ENCODE measurements at regions not wholly inside any gene's neighbourhood (a gene's known extent, or its start where the extent isn't known, plus 50 kb on each side); places are given as distances from the start of the nearest gene placed in this dataset.

DNA sequence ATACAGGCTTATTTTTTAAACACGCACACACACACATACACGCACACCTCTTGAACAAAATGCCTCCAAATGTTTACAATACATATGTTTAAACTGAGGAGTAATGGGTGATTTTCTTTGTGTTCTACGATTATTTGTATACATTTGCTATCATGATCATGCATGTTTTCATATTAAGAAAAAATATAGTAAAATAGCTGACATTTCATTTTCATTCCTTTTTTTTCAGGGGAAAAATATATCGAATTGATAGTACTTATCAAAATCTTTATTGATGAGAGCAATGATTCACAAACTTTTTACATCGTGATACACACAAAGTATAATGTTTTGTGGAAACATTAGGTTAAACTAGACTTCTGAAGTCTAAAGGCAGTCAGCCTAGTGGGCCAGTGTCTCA lies 618.9 kb downstream of the TECRL start:
- Histone ChIP-seq H3K4me1 (ENCODE audit: insufficient read depth) (no peaks in the 10 kb centered on the region), H3K4me2 (no peak overlapping the region), H3K27ac (no peak overlapping the region), H3K9me3 (ENCODE audit: low read depth) (no peaks in the 10 kb centered on the region), H3K27me3 (no peaks in the 10 kb centered on the region), H2AFZ (no peak overlapping the region), H3K9me2 (replicated peaks; ENCODE audit: insufficient read depth) (no peaks in the 10 kb centered on the region), H3K4me3 (no peak overlapping the region), H4K20me1 (ENCODE audit: insufficient read depth, poor library complexity, severe bottlenecking) (no peaks in the 10 kb centered on the region), H3K36me3 (replicated peaks; ENCODE audit: insufficient read depth, low read depth) (no peaks in the 10 kb centered on the region), H3K79me2 (no peaks in the 10 kb centered on the region)
- WGBS (ENCODE audit: low lambda C conversion rate, missing lambda C conversion rate): 86% methylated on average over 5 of the region's 5 CpGs
- no peak for DNase-seq (ENCODE audit: low spot score)
- TF ChIP-seq EZH2phosphoT487 (IDR thresholded peaks at IDR 0.05; ENCODE audit: low read depth, severe bottlenecking, unreplicated experiment) (no peak), EZH2 (IDR thresholded peaks at IDR 0.05; ENCODE audit: borderline replicate concordance) (no peak)
- TF ChIP-seq, protein P1, sequence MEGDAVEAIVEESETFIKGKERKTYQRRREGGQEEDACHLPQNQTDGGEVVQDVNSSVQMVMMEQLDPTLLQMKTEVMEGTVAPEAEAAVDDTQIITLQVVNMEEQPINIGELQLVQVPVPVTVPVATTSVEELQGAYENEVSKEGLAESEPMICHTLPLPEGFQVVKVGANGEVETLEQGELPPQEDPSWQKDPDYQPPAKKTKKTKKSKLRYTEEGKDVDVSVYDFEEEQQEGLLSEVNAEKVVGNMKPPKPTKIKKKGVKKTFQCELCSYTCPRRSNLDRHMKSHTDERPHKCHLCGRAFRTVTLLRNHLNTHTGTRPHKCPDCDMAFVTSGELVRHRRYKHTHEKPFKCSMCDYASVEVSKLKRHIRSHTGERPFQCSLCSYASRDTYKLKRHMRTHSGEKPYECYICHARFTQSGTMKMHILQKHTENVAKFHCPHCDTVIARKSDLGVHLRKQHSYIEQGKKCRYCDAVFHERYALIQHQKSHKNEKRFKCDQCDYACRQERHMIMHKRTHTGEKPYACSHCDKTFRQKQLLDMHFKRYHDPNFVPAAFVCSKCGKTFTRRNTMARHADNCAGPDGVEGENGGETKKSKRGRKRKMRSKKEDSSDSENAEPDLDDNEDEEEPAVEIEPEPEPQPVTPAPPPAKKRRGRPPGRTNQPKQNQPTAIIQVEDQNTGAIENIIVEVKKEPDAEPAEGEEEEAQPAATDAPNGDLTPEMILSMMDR (IDR thresholded peaks at IDR 0.05; ENCODE audit: poor library complexity): no peak

DNA sequence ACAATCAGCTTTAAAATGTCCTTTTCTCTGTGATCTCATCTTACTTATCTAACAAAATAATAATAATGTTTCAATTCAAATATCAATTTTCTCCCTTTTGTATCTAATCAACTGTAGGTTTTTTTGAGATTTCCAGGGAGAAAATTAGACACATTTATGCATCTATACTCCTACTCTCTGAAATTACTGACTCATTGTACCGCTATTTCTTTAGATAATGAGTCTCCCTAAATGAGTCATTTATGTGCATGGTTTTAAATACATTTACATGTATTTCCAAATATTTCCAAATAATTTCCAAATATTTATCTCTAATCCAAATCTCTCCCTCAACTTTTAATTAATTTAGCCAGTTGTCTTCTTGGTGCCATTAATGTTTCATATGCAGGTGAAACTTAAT lies 621.0 kb downstream of the TECRL start:
- TF ChIP-seq EZH2phosphoT487 (IDR thresholded peaks at IDR 0.05; ENCODE audit: low read depth, severe bottlenecking, unreplicated experiment) (no peak), EZH2 (IDR thresholded peaks at IDR 0.05; ENCODE audit: borderline replicate concordance) (no peak)
- TF ChIP-seq, protein P1 (IDR thresholded peaks at IDR 0.05; ENCODE audit: poor library complexity): no peak
- no peak overlapping the region for H3K27ac ChIP-seq
- no peaks in the 10 kb centered on the region for H3K27me3 ChIP-seq
- H3K9me3 ChIP-seq (ENCODE audit: low read depth): no peaks in the 10 kb centered on the region
- no peak for DNase-seq (ENCODE audit: low spot score)
- no peak overlapping the region for H3K4me2 ChIP-seq
- 94% methylated on average over 1 of the region's 1 CpG for WGBS (ENCODE audit: low lambda C conversion rate, missing lambda C conversion rate)
- no peaks in the 10 kb centered on the region for H3K9me2 ChIP-seq (replicated peaks; ENCODE audit: insufficient read depth)
- no peaks in the 10 kb centered on the region for H3K36me3 ChIP-seq (replicated peaks; ENCODE audit: insufficient read depth, low read depth)
- H4K20me1 ChIP-seq (ENCODE audit: insufficient read depth, poor library complexity, severe bottlenecking): no peaks in the 10 kb centered on the region
- no peaks in the 10 kb centered on the region for H3K4me1 ChIP-seq (ENCODE audit: insufficient read depth)
- no peaks in the 10 kb centered on the region for H3K79me2 ChIP-seq
- no peak overlapping the region for H3K4me3 ChIP-seq
- H2AFZ ChIP-seq: no peak overlapping the region

GRCh38 chr4:63787326-63787725 lies 621.9 kb downstream of the TECRL start:
- no peak overlapping the region for H2AFZ ChIP-seq
- DNase-seq (ENCODE audit: low spot score): no peak
- no peak overlapping the region for H3K4me2 ChIP-seq
- no peaks in the 10 kb centered on the region for H3K27me3 ChIP-seq
- 88% methylated on average over 1 of the region's 1 CpG for WGBS (ENCODE audit: low lambda C conversion rate, missing lambda C conversion rate)
- TF ChIP-seq, protein P1 (IDR thresholded peaks at IDR 0.05; ENCODE audit: poor library complexity): no peak
- TF ChIP-seq EZH2 (IDR thresholded peaks at IDR 0.05; ENCODE audit: borderline replicate concordance) (no peak), EZH2phosphoT487 (IDR thresholded peaks at IDR 0.05; ENCODE audit: low read depth, severe bottlenecking, unreplicated experiment) (no peak)
- H3K4me1 ChIP-seq (ENCODE audit: insufficient read depth): no peaks in the 10 kb centered on the region
- no peak overlapping the region for H3K4me3 ChIP-seq
- no peaks in the 10 kb centered on the region for H3K9me2 ChIP-seq (replicated peaks; ENCODE audit: insufficient read depth)
- no peaks in the 10 kb centered on the region for H3K9me3 ChIP-seq (ENCODE audit: low read depth)
- no peak overlapping the region for H3K27ac ChIP-seq
- H3K36me3 ChIP-seq (replicated peaks; ENCODE audit: insufficient read depth, low read depth): no peaks in the 10 kb centered on the region
- H3K79me2 ChIP-seq: no peaks in the 10 kb centered on the region
- H4K20me1 ChIP-seq (ENCODE audit: insufficient read depth, poor library complexity, severe bottlenecking): no peaks in the 10 kb centered on the region

- Histone ChIP-seq H2AFZ (no peak overlapping the region), H3K79me2 (no peaks in the 10 kb centered on the region), H3K9me3 (ENCODE audit: low read depth) (no peaks in the 10 kb centered on the region), H3K4me3 (no peak overlapping the region), H3K4me1 (ENCODE audit: insufficient read depth) (no peaks in the 10 kb centered on the region), H4K20me1 (ENCODE audit: insufficient read depth, poor library complexity, severe bottlenecking) (no peaks in the 10 kb centered on the region), H3K9me2 (replicated peaks; ENCODE audit: insufficient read depth) (no peaks in the 10 kb centered on the region), H3K27ac (no peak overlapping the region), H3K4me2 (no peak overlapping the region), H3K36me3 (replicated peaks; ENCODE audit: insufficient read depth, low read depth) (no peaks in the 10 kb centered on the region), H3K27me3 (no peaks in the 10 kb centered on the region)
- 81% methylated on average over 3 of the region's 3 CpGs for WGBS (ENCODE audit: low lambda C conversion rate, missing lambda C conversion rate)
- DNase-seq (ENCODE audit: low spot score): no peak
- TF ChIP-seq EZH2phosphoT487 (IDR thresholded peaks at IDR 0.05; ENCODE audit: low read depth, severe bottlenecking, unreplicated experiment): no peak
- no peak for TF ChIP-seq EZH2 (IDR thresholded peaks at IDR 0.05; ENCODE audit: borderline replicate concordance)
- TF ChIP-seq, protein P1 (IDR thresholded peaks at IDR 0.05; ENCODE audit: poor library complexity): no peak
Measured at GRCh38 chr4:63786171-63786570, 623.1 kb downstream of the TECRL start.
